Keratinocyte (primary cell): ENCODE measurements at regions not wholly inside any gene's neighbourhood (a gene's known extent, or its start where the extent isn't known, plus 50 kb on each side); places are given as distances from the start of the nearest gene placed in this dataset.

ENCODE experiments used
- DNase-seq: peaks from one replicate; pipeline ENCODE4 v3.0.0-alpha.2; 2011; ENCODE audit warnings: low read depth, missing footprints, low spot score
- FAIRE-seq: peaks from 2 replicates; lab custom pipeline; 2011; peaks lifted over from hg19 to GRCh38; lab: Jason Lieb, UNC
- H2AFZ ChIP-seq: 2 replicates; pipeline ENCODE4 v1.6.0; 2012; ENCODE audit warnings: low read length, control low read depth, inconsistent platforms; ENCODE audit not compliant: control insufficient read depth
- H3K27ac ChIP-seq: 2 replicates; pipeline ENCODE4 v1.5.1; 2011; ENCODE audit warnings: low read length; ENCODE audit not compliant: control insufficient read depth, insufficient read depth
- H3K27me3 ChIP-seq: 3 replicates; pipeline ENCODE4 v1.6.0; 2011; ENCODE audit warnings: low read length; ENCODE audit not compliant: control insufficient read depth, insufficient read depth; ENCODE audit errors: extremely low read depth
- H3K36me3 ChIP-seq, 2 experiments: 2 replicates in 1 of 2; 3 replicates in 1 of 2; pipeline ENCODE4 v1.5.1; 2011; ENCODE audit warnings: low read length in 2 of 2, mild to moderate bottlenecking in 1 of 2; ENCODE audit not compliant: control insufficient read depth in 2 of 2, insufficient read depth in 2 of 2; ENCODE audit errors: extremely low read depth in 1 of 2
- H3K4me1 ChIP-seq: 3 replicates; pipeline ENCODE4 v1.5.1; 2011; ENCODE audit warnings: low read length; ENCODE audit not compliant: control insufficient read depth, insufficient read depth; ENCODE audit errors: extremely low read depth
- H3K4me2 ChIP-seq: 3 replicates; pipeline ENCODE4 v1.6.0; 2011; ENCODE audit warnings: low read depth, low read length; ENCODE audit not compliant: control insufficient read depth, insufficient read depth; ENCODE audit errors: extremely low read depth
- H3K4me3 ChIP-seq, 3 experiments: fragments of 200-600 bp in 1 of 3; sonication (generic) in 1 of 3; 2 replicates in 2 of 3; 3 replicates in 1 of 3; pipeline ENCODE4 v1.5.1; 2011 to 2016; ENCODE audit warnings: low read length in 3 of 3, mild to moderate bottlenecking in 3 of 3, control low read depth in 2 of 3, inconsistent platforms in 1 of 3, low read depth in 1 of 3, mixed read lengths in 1 of 3, mixed run types in 1 of 3, moderate library complexity in 1 of 3; ENCODE audit not compliant: control insufficient read depth in 2 of 3, insufficient read depth in 2 of 3; ENCODE audit errors: extremely low read depth in 1 of 3
- H3K79me2 ChIP-seq: 2 replicates; pipeline ENCODE4 v1.6.0; 2012; ENCODE audit warnings: low read length; ENCODE audit not compliant: control insufficient read depth, insufficient read depth
- H3K9ac ChIP-seq: 3 replicates; pipeline ENCODE4 v1.6.0; 2011; ENCODE audit warnings: low read length; ENCODE audit not compliant: control insufficient read depth, insufficient read depth; ENCODE audit errors: extremely low read depth
- H3K9me1 ChIP-seq: 3 replicates; pipeline ENCODE4 v1.6.0; 2011; ENCODE audit warnings: low read length; ENCODE audit not compliant: control insufficient read depth, insufficient read depth; ENCODE audit errors: extremely low read depth
- H3K9me3 ChIP-seq: 2 replicates; pipeline ENCODE4 v1.5.1; 2012; ENCODE audit warnings: low read depth, low read length; ENCODE audit not compliant: control insufficient read depth
- H4K20me1 ChIP-seq: 3 replicates; pipeline ENCODE4 v1.6.0; 2011; ENCODE audit warnings: low read length; ENCODE audit not compliant: control insufficient read depth, insufficient read depth; ENCODE audit errors: extremely low read depth
- CTCF ChIP-seq, 3 experiments: IDR thresholded peaks in 1 of 3; conservative IDR thresholded peaks in 1 of 3; optimal IDR thresholded peaks in 1 of 3; 2 replicates in 2 of 3; 3 replicates in 1 of 3; pipeline versions ENCODE3 to v1.5.1; 2011; ENCODE audit warnings: low read length in 3 of 3, mild to moderate bottlenecking in 3 of 3, moderate library complexity in 2 of 3, control low read depth in 1 of 3, inconsistent platforms in 1 of 3; ENCODE audit not compliant: insufficient read depth in 2 of 3; ENCODE audit errors: extremely low read depth in 1 of 3
- EZH2 ChIP-seq: IDR thresholded peaks from one replicate; pipeline ENCODE4 v1.6.1; 2012; ENCODE audit warnings: inconsistent platforms, mild to moderate bottlenecking, low read length, moderate library complexity
- dilution Hi-C: fragments of 300-500 bp; cut with MboI; formaldehyde crosslinking; loops from one replicate; pipeline ENCODE4 v1.7.0; 2020; ENCODE audit warnings: low sequenced_read_pairs; ENCODE audit not compliant: extremely low pct_ligation_motif_present

- Histone ChIP-seq H4K20me1 (no peaks in the 10 kb centered on the region), H3K9me1 (no peaks in the 10 kb centered on the region), H3K4me3 (no peak overlapping the region), H3K4me2 (no peak overlapping the region), H3K27me3 (no peaks in the 10 kb centered on the region), H2AFZ (no peak overlapping the region), H3K36me3 (no peaks in the 10 kb centered on the region), H3K9ac (no peak overlapping the region), H3K4me1 (no peaks in the 10 kb centered on the region), H3K9me3 (no peaks in the 10 kb centered on the region), H3K27ac (no peak overlapping the region), H3K79me2 (no peaks in the 10 kb centered on the region)
- no peak for DNase-seq
- no peak for FAIRE-seq
- dilution Hi-C loops, result no loop called here
- TF ChIP-seq EZH2, result no peak
- TF ChIP-seq CTCF (optimal IDR thresholded peaks at IDR 0.05 in 1 of 3, IDR thresholded peaks at IDR 0.05 in 1 of 3, conservative IDR thresholded peaks at IDR 0.05 in 1 of 3; ENCODE audit: extremely low read depth in 1 of 3, insufficient read depth in 2 of 3, low read length in 3 of 3), result no peak
These were observed 265.4 kb upstream of the KCNMB2 start for GRCh38 chr3:178270838-178271237.

- no peaks in the 10 kb centered on the region for H3K36me3 ChIP-seq
- no peak for TF ChIP-seq CTCF (optimal IDR thresholded peaks at IDR 0.05 in 1 of 3, IDR thresholded peaks at IDR 0.05 in 1 of 3, conservative IDR thresholded peaks at IDR 0.05 in 1 of 3; ENCODE audit: extremely low read depth in 1 of 3, insufficient read depth in 2 of 3, low read length in 3 of 3)
- TF ChIP-seq EZH2, result no peak
- FAIRE-seq (no peak), DNase-seq (no peak)
- no peaks in the 10 kb centered on the region for H4K20me1 ChIP-seq
- H3K9ac ChIP-seq, result no peak overlapping the region
- H3K79me2 ChIP-seq, result no peaks in the 10 kb centered on the region
- H3K4me1 ChIP-seq, result no peaks in the 10 kb centered on the region
- dilution Hi-C loops, result no loop called here
- no peaks in the 10 kb centered on the region for H3K9me1 ChIP-seq
- H2AFZ ChIP-seq, result no peak overlapping the region
- no peak overlapping the region for H3K27ac ChIP-seq
- no peaks in the 10 kb centered on the region for H3K27me3 ChIP-seq
- no peak overlapping the region for H3K4me3 ChIP-seq
- no peaks in the 10 kb centered on the region for H3K9me3 ChIP-seq
- H3K4me2 ChIP-seq, result no peak overlapping the region
These were observed 264.4 kb upstream of the KCNMB2 start for GRCh38 chr3:178271740-178272387.
